ENCODE measurements at regions not wholly inside any gene's neighbourhood (a gene's known extent, or its start where the extent isn't known, plus 50 kb on each side); places are given as distances from the start of the nearest gene placed in this dataset.

- Histone ChIP-seq H3K27ac (no peak overlapping the region), H3K4me1 (no peaks in the 10 kb centered on the region), H3K4me3 (no peak overlapping the region), H3K9me3 (no peaks in the 10 kb centered on the region), H3K4me2 (no peak overlapping the region)
- ChIA-PET POLR2A (no interaction called here), CTCF (no interaction called here)
- no peak for FAIRE-seq
- no peak for DNase-seq (ENCODE audit: low read depth in 1 of 2, low spot score in 1 of 2)
- TF ChIP-seq HEYL (CRISPR knock-in tag; IDR thresholded peaks at IDR 0.05) (no peak), TP53 (CRISPR knock-in tag; IDR thresholded peaks at IDR 0.05) (no peak), ZNF302 (CRISPR knock-in tag; IDR thresholded peaks at IDR 0.05) (no peak), MYC (IDR thresholded peaks at IDR 0.05; ENCODE audit: borderline replicate concordance, low read length) (no peak), HOXB13 (CRISPR knock-in tag; IDR thresholded peaks at IDR 0.05; ENCODE audit: low read depth) (no peak), SREBF2 (IDR thresholded peaks at IDR 0.05) (no peak), NPAS2 (CRISPR knock-in tag; IDR thresholded peaks at IDR 0.05; ENCODE audit: borderline replicate concordance) (no peak), HES2 (IDR thresholded peaks at IDR 0.05) (no peak), GATA3 (IDR thresholded peaks at IDR 0.05; ENCODE audit: borderline replicate concordance) (no peak), USF2 (IDR thresholded peaks at IDR 0.05) (no peak), EHMT2 (IDR thresholded peaks at IDR 0.05; ENCODE audit: low read depth) (no peak), HOXA7 (CRISPR knock-in tag; IDR thresholded peaks at IDR 0.05) (no peak), RAD21 (conservative IDR thresholded peaks at IDR 0.05 in 1 of 2, IDR thresholded peaks at IDR 0.05 in 1 of 2) (no peak)
- ATAC-seq: no peak
- 4% methylated on average over 1 of the region's 1 CpG for WGBS (ENCODE audit: missing lambda C conversion rate)
Measured at GRCh38 chr13:78786459-78786858, 127.5 kb upstream of the OBI1 start.

- ATAC-seq: no peak
- CTCF ChIA-PET: no interaction called here
Measured at GRCh38 chr13:78785764-78786163, 126.8 kb upstream of the OBI1 start.

GRCh38 chr13:78784014-78784750, 125.2 kb upstream of the OBI1 start:
- TF ChIP-seq TFCP2L1 (CRISPR knock-in tag; IDR thresholded peaks at IDR 0.05): no peak
- DNase-seq (ENCODE audit: low read depth in 1 of 2, low spot score in 1 of 2) (no peak), ATAC-seq (no peak), FAIRE-seq (no peak)
- ChIA-PET CTCF (no interaction called here), POLR2A (no interaction called here)
- Histone ChIP-seq H3K4me3 (no peak overlapping the region), H3K9me3 (no peaks in the 10 kb centered on the region), H3K4me2 (no peak overlapping the region), H3K4me1 (no peaks in the 10 kb centered on the region), H3K27ac (no peak overlapping the region)
- 8% methylated on average over 6 of the region's 6 CpGs for WGBS (ENCODE audit: missing lambda C conversion rate)

More at GRCh38 chr13:78785764-78786163, 126.8 kb upstream of the OBI1 start:
- Histone ChIP-seq H3K27ac (no peak overlapping the region), H3K9me3 (no peaks in the 10 kb centered on the region), H3K4me1 (no peaks in the 10 kb centered on the region), H3K4me2 (no peak overlapping the region), H3K4me3 (no peak overlapping the region)
- FAIRE-seq: no peak
- TF ChIP-seq CHD2 (IDR thresholded peaks at IDR 0.05; ENCODE audit: low read length, partially characterized antibody) (no peak), HOXA7 (CRISPR knock-in tag; IDR thresholded peaks at IDR 0.05) (no peak), USF2 (IDR thresholded peaks at IDR 0.05) (no peak), TP53 (CRISPR knock-in tag; IDR thresholded peaks at IDR 0.05) (no peak), RAD21 (conservative IDR thresholded peaks at IDR 0.05 in 1 of 2, IDR thresholded peaks at IDR 0.05 in 1 of 2) (no peak), SREBF2 (IDR thresholded peaks at IDR 0.05) (no peak)
- WGBS (ENCODE audit: missing lambda C conversion rate): 61% methylated on average over 4 of the region's 4 CpGs
- POLR2A ChIA-PET: no interaction called here
- no peak for DNase-seq (ENCODE audit: low read depth in 1 of 2, low spot score in 1 of 2)

GRCh38 chr13:78780708-78781107, 121.8 kb upstream of the OBI1 start:
- ChIA-PET POLR2A (interaction anchor here (0.6 kb wide), 1 partner anchor 121 kb away, joined by 9 read pairs; no protein-coding TSS in a partner anchor), CTCF (no interaction called here)
- H3K4me1 ChIP-seq: no peaks in the 10 kb centered on the region
- H3K4me3 ChIP-seq: no peak overlapping the region
- TF ChIP-seq BCL3 (IDR thresholded peaks at IDR 0.05): no peak
- no peak for TF ChIP-seq ZNF302 (CRISPR knock-in tag; IDR thresholded peaks at IDR 0.05)
- no peak for TF ChIP-seq ZSCAN20 (CRISPR knock-in tag; IDR thresholded peaks at IDR 0.05)
- no peak for TF ChIP-seq TP53 (CRISPR knock-in tag; IDR thresholded peaks at IDR 0.05)
- no peak for TF ChIP-seq ZC3H11A (IDR thresholded peaks at IDR 0.05)
- no peak for TF ChIP-seq RFX5 (IDR thresholded peaks at IDR 0.05)
- TF ChIP-seq TFCP2L1 (CRISPR knock-in tag; IDR thresholded peaks at IDR 0.05): no peak
- no peak for TF ChIP-seq FOSL2 (IDR thresholded peaks at IDR 0.05)
- no peak for TF ChIP-seq FOSL2 (CRISPR knock-in tag; IDR thresholded peaks at IDR 0.05)
- TF ChIP-seq E2F6 (IDR thresholded peaks at IDR 0.05; ENCODE audit: borderline replicate concordance, low read depth): no peak
- no peak for TF ChIP-seq MAX (IDR thresholded peaks at IDR 0.05)
- no peak for TF ChIP-seq NFE2L2 (conservative IDR thresholded peaks at IDR 0.05; ENCODE audit: low read length)
- no peak for TF ChIP-seq ZFP36 (IDR thresholded peaks at IDR 0.05; ENCODE audit: borderline replicate concordance, partially characterized antibody)
- no peak for TF ChIP-seq JUN (IDR thresholded peaks at IDR 0.05)
- no peak for FAIRE-seq
- no peak overlapping the region for H3K4me2 ChIP-seq
- ATAC-seq: no peak
- no peak overlapping the region for H3K27ac ChIP-seq
- no peak for DNase-seq (ENCODE audit: low read depth in 1 of 2, low spot score in 1 of 2)
- no peaks in the 10 kb centered on the region for H3K9me3 ChIP-seq
- 4% methylated on average over 3 of the region's 3 CpGs for WGBS (ENCODE audit: missing lambda C conversion rate)

Data from A549 (cell line).